HFF-Myc (cell line): ENCODE measurements at regions not wholly inside any gene's neighbourhood (a gene's known extent, or its start where the extent isn't known, plus 50 kb on each side); places are given as distances from the start of the nearest gene placed in this dataset.

Experiments
- DNase-seq: peaks from one replicate; pipeline ENCODE4 v3.0.0-alpha.2; 2011; ENCODE audit warnings: low read depth; ENCODE audit errors: extremely low read depth
- H3K4me3 ChIP-seq: replicated peaks from 2 replicates; pipeline ENCODE4 v1.5.1; 2011; ENCODE audit warnings: low read depth, mild to moderate bottlenecking, control low read depth, low read length
- CTCF ChIP-seq: IDR thresholded peaks from 2 replicates; pipeline ENCODE4 v1.5.1; 2012; ENCODE audit warnings: mild to moderate bottlenecking, low read depth, low read length, control low read depth; ENCODE audit errors: missing control alignments

GRCh38 chr5:158461240-158461854 is 602.4 kb upstream of the CLINT1 start:
- TF ChIP-seq CTCF, result no peak
- no peak for DNase-seq
- H3K4me3 ChIP-seq, result no peak overlapping the region

- TF ChIP-seq CTCF, result no peak
- DNase-seq, result no peak
- no peak overlapping the region for H3K4me3 ChIP-seq
These were observed 599.1 kb upstream of the CLINT1 start for GRCh38 chr5:158458086-158458485.

- DNase-seq, result peak; percentile 93
- no peak for TF ChIP-seq CTCF
- no peak overlapping the region for H3K4me3 ChIP-seq
These were observed 597.8 kb upstream of the CLINT1 start for GRCh38 chr5:158456756-158457155.

- no peak for DNase-seq
- H3K4me3 ChIP-seq, result no peak overlapping the region
- TF ChIP-seq CTCF, result no peak
These were observed 597.3 kb upstream of the CLINT1 start for GRCh38 chr5:158456241-158456640.

- no peak for DNase-seq
- no peak for TF ChIP-seq CTCF
- H3K4me3 ChIP-seq, result no peak overlapping the region
These were observed 593.2 kb upstream of the CLINT1 start for GRCh38 chr5:158451993-158452672.

GRCh38 chr5:158451203-158451992 is 592.5 kb upstream of the CLINT1 start:
- no peak for DNase-seq
- no peak for TF ChIP-seq CTCF
- no peak overlapping the region for H3K4me3 ChIP-seq
